ENCODE measurements at regions not wholly inside any gene's neighbourhood (a gene's known extent, or its start where the extent isn't known, plus 50 kb on each side); places are given as distances from the start of the nearest gene placed in this dataset.

DNA sequence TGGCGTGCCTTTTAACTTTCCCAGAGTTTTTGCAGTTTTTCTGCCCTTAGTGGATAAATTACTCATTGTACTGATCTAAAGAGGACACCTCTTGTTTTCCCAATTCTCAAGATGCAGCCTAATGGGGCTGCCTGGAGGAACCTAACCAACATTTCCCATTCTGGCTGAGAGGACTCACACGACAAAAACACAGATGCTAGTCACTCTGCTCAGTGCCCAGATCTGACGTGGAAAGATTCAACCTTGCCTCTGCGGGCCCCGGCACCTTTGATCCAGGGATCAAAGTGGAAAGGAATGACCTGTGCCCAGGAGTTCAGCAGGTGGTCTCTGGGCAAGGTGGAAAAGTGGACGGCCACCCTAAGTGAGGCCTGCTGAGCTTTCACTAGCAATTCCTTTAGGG is 162.4 kb upstream of the FMN2 start:
- TF ChIP-seq, protein P1, sequence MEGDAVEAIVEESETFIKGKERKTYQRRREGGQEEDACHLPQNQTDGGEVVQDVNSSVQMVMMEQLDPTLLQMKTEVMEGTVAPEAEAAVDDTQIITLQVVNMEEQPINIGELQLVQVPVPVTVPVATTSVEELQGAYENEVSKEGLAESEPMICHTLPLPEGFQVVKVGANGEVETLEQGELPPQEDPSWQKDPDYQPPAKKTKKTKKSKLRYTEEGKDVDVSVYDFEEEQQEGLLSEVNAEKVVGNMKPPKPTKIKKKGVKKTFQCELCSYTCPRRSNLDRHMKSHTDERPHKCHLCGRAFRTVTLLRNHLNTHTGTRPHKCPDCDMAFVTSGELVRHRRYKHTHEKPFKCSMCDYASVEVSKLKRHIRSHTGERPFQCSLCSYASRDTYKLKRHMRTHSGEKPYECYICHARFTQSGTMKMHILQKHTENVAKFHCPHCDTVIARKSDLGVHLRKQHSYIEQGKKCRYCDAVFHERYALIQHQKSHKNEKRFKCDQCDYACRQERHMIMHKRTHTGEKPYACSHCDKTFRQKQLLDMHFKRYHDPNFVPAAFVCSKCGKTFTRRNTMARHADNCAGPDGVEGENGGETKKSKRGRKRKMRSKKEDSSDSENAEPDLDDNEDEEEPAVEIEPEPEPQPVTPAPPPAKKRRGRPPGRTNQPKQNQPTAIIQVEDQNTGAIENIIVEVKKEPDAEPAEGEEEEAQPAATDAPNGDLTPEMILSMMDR (conservative IDR thresholded peaks at IDR 0.05 in 1 of 2, IDR thresholded peaks at IDR 0.05 in 1 of 2; ENCODE audit: low read depth in 1 of 2, low read length in 2 of 2), result no peak
- no peak for TF ChIP-seq EZH2 (IDR thresholded peaks at IDR 0.05; ENCODE audit: low read length, missing control alignments)
